ENCODE measurements at regions not wholly inside any gene's neighbourhood (a gene's known extent, or its start where the extent isn't known, plus 50 kb on each side); places are given as distances from the start of the nearest gene placed in this dataset.

- DNase-seq (ENCODE audit: low read depth in 1 of 2, low spot score in 1 of 2) = no peak
These were observed 110.2 kb upstream of the ISL1 start for GRCh38 chr5:51273021-51273420.

GRCh38 chr5:51273871-51274270 lies 109.4 kb upstream of the ISL1 start:
- no peak for DNase-seq (ENCODE audit: low read depth in 1 of 2, low spot score in 1 of 2)

- DNase-seq (ENCODE audit: low read depth in 1 of 2, low spot score in 1 of 2) = no peak
These were observed 107.8 kb upstream of the ISL1 start for GRCh38 chr5:51275428-51275827.

- no peak for DNase-seq (ENCODE audit: low read depth in 1 of 2, low spot score in 1 of 2)
These were observed 107.0 kb upstream of the ISL1 start for GRCh38 chr5:51276250-51276649.

- no peak for DNase-seq (ENCODE audit: low read depth in 1 of 2, low spot score in 1 of 2)
These were observed 104.7 kb upstream of the ISL1 start for GRCh38 chr5:51278539-51278938.

DNA sequence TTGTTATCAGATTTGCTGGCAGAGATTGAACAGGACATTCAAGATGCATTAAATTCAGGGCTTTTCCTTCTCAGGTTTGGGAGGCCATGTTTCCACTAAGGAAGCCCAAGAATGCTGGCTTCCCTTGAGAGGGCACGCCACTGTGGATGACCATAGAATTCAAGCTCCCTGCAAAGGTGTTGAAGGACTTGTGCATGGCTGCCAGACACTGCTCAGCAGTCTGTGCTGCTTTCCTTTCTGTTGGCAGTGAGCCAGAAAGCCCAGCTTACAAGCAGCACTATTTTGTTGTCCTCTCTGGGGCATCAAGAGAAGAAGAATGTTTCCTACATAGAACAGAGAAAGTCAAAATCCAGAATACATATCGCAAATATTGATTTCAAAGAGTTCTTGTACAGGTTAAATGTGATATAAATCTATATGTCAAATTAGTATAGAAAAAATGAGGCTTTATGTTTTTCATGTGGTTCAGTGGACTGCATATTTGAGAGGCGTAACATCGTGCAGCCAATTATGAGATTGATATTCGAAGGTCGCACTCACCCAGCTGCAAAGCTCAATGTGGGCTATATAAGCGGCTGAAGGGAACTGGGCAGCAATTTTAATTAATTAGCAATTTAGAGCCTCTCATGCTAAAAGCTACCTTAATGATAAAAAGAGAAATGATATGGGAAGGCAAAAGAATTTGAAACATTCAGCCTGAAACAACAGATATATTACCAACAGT lies 103.1 kb upstream of the ISL1 start:
- DNase-seq (ENCODE audit: low read depth in 1 of 2, low spot score in 1 of 2) = no peak

DNA sequence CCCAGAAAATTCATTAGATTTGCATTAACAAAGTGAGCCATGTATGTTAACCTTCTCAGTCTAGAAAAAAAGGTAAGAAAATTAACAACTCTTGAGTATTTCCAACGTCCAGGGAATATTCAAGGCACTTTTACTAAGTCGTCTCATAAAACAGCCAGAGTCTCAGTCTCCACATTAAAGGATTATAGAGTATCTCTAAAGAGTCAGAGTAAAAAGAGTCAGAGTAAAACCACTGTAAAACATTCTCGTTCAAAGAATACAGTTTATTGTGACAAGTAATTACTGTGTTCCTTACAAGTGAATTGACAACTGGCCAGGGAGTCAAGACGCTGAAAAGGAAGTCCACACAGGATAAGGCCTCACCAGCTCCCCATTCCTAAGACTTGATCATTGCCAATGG lies 97.2 kb upstream of the ISL1 start:
- no peak for DNase-seq (ENCODE audit: low read depth in 1 of 2, low spot score in 1 of 2)

- no peak for DNase-seq (ENCODE audit: low read depth in 1 of 2, low spot score in 1 of 2)
These were observed 80.9 kb upstream of the ISL1 start for GRCh38 chr5:51302343-51302742.

- DNase-seq (ENCODE audit: low read depth in 1 of 2, low spot score in 1 of 2) = no peak
These were observed 56.4 kb upstream of the ISL1 start for GRCh38 chr5:51326844-51327243.

Data from activated T-helper 1 cell treated with anti-CD3 and anti-CD28 coated beads, Interleukin-2, amount 50 U/mL, for 16 hours (primary cell).